ENCODE measurements at regions not wholly inside any gene's neighbourhood (a gene's known extent, or its start where the extent isn't known, plus 50 kb on each side); places are given as distances from the start of the nearest gene placed in this dataset.
A peak's percentile ranks its signal among the peaks of the same experiment; 100 is the strongest.

GRCh38 chr10:26622891-26623290 is 74.6 kb upstream of the PDSS1 start:
- TF ChIP-seq REST (IDR thresholded peaks at IDR 0.05) (no peak), YY1 (IDR thresholded peaks at IDR 0.05) (no peak), TAF1 (conservative IDR thresholded peaks at IDR 0.05) (no peak), GABPA (IDR thresholded peaks at IDR 0.05 in 1 of 2, conservative IDR thresholded peaks at IDR 0.05 in 1 of 2) (no peak), FOXA1 (IDR thresholded peaks at IDR 0.05) (no peak), RAD21 (IDR thresholded peaks at IDR 0.05) (no peak), NR2F2 (IDR thresholded peaks at IDR 0.05) (no peak), RXRA (IDR thresholded peaks at IDR 0.05) (no peak), ZBTB33 (IDR thresholded peaks at IDR 0.05) (no peak), HNF4A (conservative IDR thresholded peaks at IDR 0.05) (no peak)
- Histone ChIP-seq H3K4me3 (ENCODE audit: low read depth in 1 of 3, low read length in 3 of 3) (no peak overlapping the region), H3K27me3 (ENCODE audit: control insufficient read depth in 4 of 4, insufficient read depth in 4 of 4, low read length in 3 of 4) (no peaks in the 10 kb centered on the region), H3K9me3 (ENCODE audit: control insufficient read depth in 4 of 4, low read length in 3 of 4) (no peaks in the 10 kb centered on the region), H3K36me3 (ENCODE audit: control insufficient read depth in 4 of 4, insufficient read depth in 3 of 4, low read depth in 1 of 4, low read length in 3 of 4) (no peaks in the 10 kb centered on the region), H3K4me1 (ENCODE audit: control insufficient read depth in 4 of 4, insufficient read depth in 4 of 4, low read length in 3 of 4) (peaks cover 6 to 41% (median 29%) of the 10 kb centered on the region in 4 donors), H3K27ac (ENCODE audit: low read depth in 1 of 2, low read length in 2 of 2) (peak overlapping the region in 1 of 2 donors; percentile 10), H3K9ac (ENCODE audit: low read depth in 1 of 2, low read length in 2 of 2) (peak overlapping the region in 1 of 2 donors; percentile 32)
- WGBS, result 92% methylated on average over 7 of the region's 7 CpGs
- DNase-seq (ENCODE audit: low spot score), result no peak

DNA sequence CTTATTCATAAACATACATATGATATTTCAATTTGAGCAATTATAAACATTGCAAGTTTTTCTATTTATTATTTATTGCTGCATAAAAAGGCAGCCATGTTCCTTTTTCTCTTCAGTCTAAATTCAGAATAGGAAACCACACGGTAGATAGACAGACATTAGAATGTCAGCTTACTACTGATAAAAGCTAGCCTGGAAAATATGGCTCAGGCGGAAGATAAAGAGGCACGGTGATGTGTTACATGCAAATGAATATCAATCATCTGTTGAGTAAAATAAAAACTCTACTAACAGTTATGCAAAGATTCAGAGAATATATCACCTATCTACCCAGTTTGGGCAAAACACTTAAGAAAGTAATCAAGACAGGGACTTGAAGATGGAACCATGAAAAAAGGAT is 73.5 kb upstream of the PDSS1 start:
- no peaks in the 10 kb centered on the region for H3K27me3 ChIP-seq (ENCODE audit: control insufficient read depth in 4 of 4, insufficient read depth in 4 of 4, low read length in 3 of 4)
- 78% methylated on average over 3 of the region's 3 CpGs for WGBS
- TF ChIP-seq, protein P1, sequence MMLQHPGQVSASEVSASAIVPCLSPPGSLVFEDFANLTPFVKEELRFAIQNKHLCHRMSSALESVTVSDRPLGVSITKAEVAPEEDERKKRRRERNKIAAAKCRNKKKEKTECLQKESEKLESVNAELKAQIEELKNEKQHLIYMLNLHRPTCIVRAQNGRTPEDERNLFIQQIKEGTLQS (IDR thresholded peaks at IDR 0.05), result no peak
- no peak for TF ChIP-seq JUND (IDR thresholded peaks at IDR 0.05)
- no peak for TF ChIP-seq CTCF (IDR thresholded peaks at IDR 0.05; ENCODE audit: low read depth, low read length, missing input control)
- TF ChIP-seq, protein P2, sequence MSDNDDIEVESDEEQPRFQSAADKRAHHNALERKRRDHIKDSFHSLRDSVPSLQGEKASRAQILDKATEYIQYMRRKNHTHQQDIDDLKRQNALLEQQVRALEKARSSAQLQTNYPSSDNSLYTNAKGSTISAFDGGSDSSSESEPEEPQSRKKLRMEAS (IDR thresholded peaks at IDR 0.05), result no peak
- no peak for TF ChIP-seq GABPA (IDR thresholded peaks at IDR 0.05 in 1 of 2, conservative IDR thresholded peaks at IDR 0.05 in 1 of 2)
- no peak for TF ChIP-seq RAD21 (IDR thresholded peaks at IDR 0.05)
- no peak for TF ChIP-seq ZBTB33 (IDR thresholded peaks at IDR 0.05)
- no peak for TF ChIP-seq FOXA2 (IDR thresholded peaks at IDR 0.05)
- no peak for TF ChIP-seq NR2F2 (IDR thresholded peaks at IDR 0.05)
- no peak for TF ChIP-seq FOXA1 (IDR thresholded peaks at IDR 0.05)
- TF ChIP-seq RXRA (IDR thresholded peaks at IDR 0.05), result no peak
- TF ChIP-seq SP1 (IDR thresholded peaks at IDR 0.05), result no peak
- no peak for TF ChIP-seq EGR1 (IDR thresholded peaks at IDR 0.05; ENCODE audit: low read depth in 2 of 2)
- TF ChIP-seq REST (IDR thresholded peaks at IDR 0.05), result no peak
- no peak for TF ChIP-seq YY1 (IDR thresholded peaks at IDR 0.05)
- TF ChIP-seq HNF4G (IDR thresholded peaks at IDR 0.05), result no peak
- TF ChIP-seq TAF1 (conservative IDR thresholded peaks at IDR 0.05), result no peak
- TF ChIP-seq HNF4A (conservative IDR thresholded peaks at IDR 0.05), result no peak

More for the DNA sequence above, 73.5 kb upstream of the PDSS1 start:
- no peak overlapping the region for H3K9ac ChIP-seq (ENCODE audit: low read depth in 1 of 2, low read length in 2 of 2)
- H3K36me3 ChIP-seq (ENCODE audit: control insufficient read depth in 4 of 4, insufficient read depth in 3 of 4, low read depth in 1 of 4, low read length in 3 of 4), result no peaks in the 10 kb centered on the region
- H3K4me1 ChIP-seq (ENCODE audit: control insufficient read depth in 4 of 4, insufficient read depth in 4 of 4, low read length in 3 of 4), result peaks cover 6 to 41% (median 29%) of the 10 kb centered on the region in 4 donors
- no peaks in the 10 kb centered on the region for H3K9me3 ChIP-seq (ENCODE audit: control insufficient read depth in 4 of 4, low read length in 3 of 4)
- H3K27ac ChIP-seq (ENCODE audit: low read depth in 1 of 2, low read length in 2 of 2), result no peak overlapping the region
- DNase-seq (ENCODE audit: low spot score), result no peak
- H3K4me3 ChIP-seq (ENCODE audit: low read depth in 1 of 3, low read length in 3 of 3), result no peak overlapping the region

Measured in liver (tissue), 8 donors.